HL-60 (cell line): ENCODE measurements at regions not wholly inside any gene's neighbourhood (a gene's known extent, or its start where the extent isn't known, plus 50 kb on each side); places are given as distances from the start of the nearest gene placed in this dataset.

Experiments used
- POLR2AphosphoS5 ChIP-seq: IDR thresholded peaks from 2 replicates; pipeline ENCODE4 v1.6.1; 2012; ENCODE audit warnings: low read depth
- TF ChIP-seq, protein P1 (sequence below): IDR thresholded peaks from 2 replicates; pipeline ENCODE4 v1.6.1; 2012; ENCODE audit warnings: low read depth; ENCODE audit not compliant: insufficient replicate concordance

DNA sequence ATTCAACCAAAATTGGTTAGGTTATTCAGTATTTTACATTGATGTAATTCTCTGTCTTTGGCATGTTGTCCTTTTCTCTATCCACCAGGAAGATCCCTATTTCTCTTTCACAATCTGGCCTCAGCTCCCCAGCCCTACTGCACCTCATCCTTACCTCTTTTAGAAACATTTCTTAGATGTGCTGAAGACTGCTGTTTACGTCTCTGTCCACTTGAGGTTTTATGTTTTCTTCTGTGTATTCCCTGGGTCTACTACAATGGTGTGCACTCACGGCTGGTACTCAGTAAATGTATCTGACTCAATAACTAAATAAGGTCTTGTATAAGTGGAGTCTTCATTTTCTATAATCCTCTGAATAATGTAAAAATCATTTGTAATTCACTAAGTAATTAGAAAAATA, 822.7 kb downstream of the DTWD2 start:
- TF ChIP-seq POLR2AphosphoS5 = no peak
- TF ChIP-seq, protein P1, sequence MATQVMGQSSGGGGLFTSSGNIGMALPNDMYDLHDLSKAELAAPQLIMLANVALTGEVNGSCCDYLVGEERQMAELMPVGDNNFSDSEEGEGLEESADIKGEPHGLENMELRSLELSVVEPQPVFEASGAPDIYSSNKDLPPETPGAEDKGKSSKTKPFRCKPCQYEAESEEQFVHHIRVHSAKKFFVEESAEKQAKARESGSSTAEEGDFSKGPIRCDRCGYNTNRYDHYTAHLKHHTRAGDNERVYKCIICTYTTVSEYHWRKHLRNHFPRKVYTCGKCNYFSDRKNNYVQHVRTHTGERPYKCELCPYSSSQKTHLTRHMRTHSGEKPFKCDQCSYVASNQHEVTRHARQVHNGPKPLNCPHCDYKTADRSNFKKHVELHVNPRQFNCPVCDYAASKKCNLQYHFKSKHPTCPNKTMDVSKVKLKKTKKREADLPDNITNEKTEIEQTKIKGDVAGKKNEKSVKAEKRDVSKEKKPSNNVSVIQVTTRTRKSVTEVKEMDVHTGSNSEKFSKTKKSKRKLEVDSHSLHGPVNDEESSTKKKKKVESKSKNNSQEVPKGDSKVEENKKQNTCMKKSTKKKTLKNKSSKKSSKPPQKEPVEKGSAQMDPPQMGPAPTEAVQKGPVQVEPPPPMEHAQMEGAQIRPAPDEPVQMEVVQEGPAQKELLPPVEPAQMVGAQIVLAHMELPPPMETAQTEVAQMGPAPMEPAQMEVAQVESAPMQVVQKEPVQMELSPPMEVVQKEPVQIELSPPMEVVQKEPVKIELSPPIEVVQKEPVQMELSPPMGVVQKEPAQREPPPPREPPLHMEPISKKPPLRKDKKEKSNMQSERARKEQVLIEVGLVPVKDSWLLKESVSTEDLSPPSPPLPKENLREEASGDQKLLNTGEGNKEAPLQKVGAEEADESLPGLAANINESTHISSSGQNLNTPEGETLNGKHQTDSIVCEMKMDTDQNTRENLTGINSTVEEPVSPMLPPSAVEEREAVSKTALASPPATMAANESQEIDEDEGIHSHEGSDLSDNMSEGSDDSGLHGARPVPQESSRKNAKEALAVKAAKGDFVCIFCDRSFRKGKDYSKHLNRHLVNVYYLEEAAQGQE = no peak
